RPMI8226 (cell line): ENCODE measurements at regions not wholly inside any gene's neighbourhood (a gene's known extent, or its start where the extent isn't known, plus 50 kb on each side); places are given as distances from the start of the nearest gene placed in this dataset.
"Not testable (repeated sequence)": the region's sequence is repeated elsewhere in the genome, so short reads cannot be mapped to it uniquely, and the experiment has no call there.

ENCODE experiments used
- DNase-seq: peaks from one replicate; pipeline ENCODE4 v3.0.0-alpha.2; 2015

DNA sequence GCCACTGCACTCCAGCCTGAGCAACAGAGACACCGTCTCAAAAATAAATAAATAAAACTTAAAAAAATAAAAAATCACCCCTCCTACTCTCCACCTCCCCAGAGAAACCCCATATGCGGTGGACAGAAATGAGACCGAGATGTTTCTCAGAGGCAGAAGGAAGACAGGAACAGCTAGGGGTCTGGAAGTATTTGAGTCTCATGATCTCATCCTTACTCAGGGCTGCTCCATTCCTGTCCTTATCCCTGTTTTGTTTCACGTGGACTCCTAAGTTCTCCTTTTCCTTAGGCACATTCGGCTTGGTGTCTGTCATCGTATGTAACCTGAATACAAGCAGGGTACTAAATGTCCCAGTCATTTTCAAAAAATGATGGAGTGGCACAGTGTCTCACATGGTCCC is 76.1 kb downstream of the C9orf50 start:
- DNase-seq = no peak

DNA sequence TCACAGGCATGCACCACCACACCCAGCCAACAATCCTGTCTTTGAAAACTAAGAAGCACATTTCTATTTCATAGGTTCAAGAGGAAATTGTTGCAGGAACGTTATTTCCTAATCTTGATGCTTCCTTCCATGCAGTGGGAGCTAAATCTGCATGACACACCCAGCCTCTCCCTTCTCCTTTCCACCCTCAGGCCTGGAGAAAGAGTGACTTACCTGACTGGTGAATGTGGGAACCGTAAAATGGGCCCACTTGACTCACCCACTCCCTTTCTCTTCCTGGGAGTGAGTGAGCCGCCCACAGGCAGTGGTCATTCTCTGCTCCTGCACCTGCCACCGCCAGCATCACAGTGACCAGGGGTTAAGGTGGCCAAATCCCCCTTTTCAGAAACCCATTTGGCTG is 78.2 kb downstream of the C9orf50 start:
- no peak for DNase-seq

DNA sequence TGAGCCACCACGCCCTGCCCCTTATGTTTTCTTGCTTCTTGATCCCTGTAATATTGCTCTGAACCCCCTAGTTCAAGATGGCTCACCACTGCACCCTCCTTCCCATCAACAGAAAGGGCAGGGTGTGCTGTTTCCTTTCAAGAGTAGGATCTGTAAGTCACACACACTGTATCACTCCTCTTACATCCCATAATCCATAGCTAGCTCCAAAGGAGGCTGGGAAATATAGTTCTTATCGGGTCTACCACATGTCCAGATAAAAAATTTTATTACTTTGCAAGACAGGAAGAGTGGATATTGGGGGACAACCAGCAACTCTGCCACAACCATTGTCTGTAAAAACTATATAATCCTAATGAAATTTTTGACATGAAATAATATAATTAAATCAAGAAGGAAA is 79.6 kb downstream of the C9orf50 start:
- no peak for DNase-seq

DNA sequence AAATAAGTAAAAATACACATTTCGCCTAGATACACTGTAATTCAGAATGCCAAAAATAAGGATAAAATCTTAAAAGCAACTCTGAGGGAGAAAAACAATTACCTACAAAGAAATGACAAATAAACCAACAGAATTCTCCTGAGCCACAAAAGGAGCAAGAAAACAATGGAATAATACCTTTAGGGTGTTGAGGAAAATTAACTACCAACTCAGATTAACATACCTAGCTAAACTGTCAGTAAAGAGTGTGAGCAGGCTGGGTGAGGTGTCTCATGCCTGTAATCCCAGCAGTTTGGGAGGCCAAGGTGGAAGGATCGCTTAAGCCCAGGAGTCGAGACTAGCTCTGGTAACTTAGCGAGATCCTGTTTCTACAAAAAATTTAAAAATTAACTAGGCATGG is 81.5 kb downstream of the C9orf50 start:
- no peak for DNase-seq

DNA sequence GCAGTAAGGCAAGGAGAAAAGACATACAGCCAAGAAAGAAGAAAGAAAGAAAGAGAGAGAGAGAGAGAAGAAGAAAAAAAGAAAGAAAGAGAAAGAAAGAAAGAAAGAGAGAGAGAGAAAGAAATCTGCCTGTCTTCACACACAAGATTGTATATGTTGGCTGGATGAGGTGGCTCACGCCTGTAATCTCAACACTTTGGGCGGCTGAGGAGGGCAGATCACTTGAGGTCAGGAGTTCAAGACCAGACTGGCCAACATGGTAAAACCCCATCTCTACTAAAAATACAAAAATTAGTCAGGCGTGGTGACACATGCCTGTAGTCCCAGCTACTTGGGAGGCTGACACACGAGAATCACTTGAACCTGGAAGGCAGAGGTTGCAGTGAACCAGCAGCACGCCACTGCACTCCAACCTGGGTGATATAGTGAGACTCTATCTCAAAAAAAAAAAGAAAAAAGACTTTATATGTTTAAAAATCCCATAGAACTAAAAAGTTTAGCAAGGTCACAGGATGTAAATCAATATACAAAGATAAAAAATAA is 89.0 kb downstream of the C9orf50 start:
- not testable (repeated sequence) for DNase-seq

DNA sequence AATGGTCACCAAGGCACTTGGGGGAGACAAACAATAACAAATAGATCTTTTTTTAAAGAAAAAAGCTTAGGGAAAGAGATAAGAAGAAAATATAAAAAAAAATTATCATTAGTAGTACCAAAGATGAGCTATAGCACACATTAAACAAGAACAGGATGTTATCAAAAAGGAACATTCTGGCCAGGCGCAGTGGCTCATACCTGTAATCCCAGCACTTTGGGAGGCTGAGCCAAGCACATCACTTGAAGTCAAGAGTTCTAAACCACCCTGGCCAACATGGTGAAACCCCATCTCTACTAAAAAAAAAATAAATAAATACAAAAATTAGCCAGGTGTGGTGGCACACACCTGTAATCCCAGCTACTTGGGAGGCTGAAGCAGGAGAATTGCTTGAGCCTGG is 92.9 kb downstream of the C9orf50 start:
- not testable (repeated sequence) for DNase-seq

DNA sequence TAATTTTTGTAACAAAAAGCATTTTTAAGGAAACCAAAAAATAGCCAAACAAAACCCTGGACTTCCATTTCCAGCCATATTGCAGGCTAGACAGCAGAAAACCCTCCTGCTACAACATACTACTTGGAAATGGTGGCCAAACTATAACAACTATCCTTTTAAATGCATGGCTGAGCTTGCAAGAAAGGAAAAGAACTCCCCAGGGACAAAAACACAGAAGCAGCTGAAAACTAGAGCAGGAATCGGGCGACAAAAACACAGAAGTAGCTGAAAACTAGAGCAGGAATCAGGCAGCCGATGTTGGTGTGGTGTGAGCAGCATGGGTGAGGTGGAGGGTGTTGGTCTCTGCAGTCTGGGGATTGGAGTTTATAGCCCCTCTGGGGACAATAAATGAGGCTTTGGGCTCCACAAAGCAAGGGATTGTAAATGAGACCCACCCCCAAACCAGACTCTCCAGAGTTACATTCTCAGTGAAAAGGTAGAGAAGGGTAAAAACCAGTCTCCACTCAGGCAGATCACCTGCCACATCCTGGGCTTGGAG is 95.2 kb downstream of the C9orf50 start:
- DNase-seq = no peak

DNA sequence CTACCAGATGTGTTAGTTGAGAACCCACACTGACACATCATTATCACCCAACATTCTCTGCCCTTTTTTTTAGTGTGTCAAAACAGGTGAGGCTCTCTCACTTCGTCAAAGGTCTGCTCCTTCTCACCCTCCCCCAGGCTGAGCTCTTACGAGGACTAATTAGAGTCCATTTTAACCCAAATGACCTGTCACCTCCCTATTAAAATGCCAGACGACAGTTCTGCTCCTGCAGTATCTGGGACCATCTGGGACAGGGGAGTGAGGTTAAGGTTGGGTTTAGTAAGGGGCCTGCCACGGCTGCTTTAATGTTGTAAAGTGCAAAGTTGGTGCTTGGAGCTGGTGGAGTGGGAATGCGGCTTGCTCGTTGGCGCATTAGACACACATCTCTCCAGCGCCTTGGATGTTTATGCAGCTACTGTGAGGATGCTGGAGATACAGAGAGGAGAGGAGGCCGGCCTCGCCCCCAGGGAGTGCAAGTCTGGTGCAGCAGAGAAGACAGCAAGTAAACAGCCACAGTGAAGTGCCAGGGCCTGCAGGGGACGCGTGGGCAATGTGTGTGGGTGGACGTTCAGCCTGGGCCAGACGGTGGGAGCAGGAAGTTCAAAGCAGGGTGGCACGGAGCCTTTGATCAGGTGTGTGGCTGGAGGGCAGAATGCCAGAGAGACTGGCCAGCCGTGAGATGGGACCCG is 96.2 kb downstream of the C9orf50 start:
- DNase-seq = no peak

DNA sequence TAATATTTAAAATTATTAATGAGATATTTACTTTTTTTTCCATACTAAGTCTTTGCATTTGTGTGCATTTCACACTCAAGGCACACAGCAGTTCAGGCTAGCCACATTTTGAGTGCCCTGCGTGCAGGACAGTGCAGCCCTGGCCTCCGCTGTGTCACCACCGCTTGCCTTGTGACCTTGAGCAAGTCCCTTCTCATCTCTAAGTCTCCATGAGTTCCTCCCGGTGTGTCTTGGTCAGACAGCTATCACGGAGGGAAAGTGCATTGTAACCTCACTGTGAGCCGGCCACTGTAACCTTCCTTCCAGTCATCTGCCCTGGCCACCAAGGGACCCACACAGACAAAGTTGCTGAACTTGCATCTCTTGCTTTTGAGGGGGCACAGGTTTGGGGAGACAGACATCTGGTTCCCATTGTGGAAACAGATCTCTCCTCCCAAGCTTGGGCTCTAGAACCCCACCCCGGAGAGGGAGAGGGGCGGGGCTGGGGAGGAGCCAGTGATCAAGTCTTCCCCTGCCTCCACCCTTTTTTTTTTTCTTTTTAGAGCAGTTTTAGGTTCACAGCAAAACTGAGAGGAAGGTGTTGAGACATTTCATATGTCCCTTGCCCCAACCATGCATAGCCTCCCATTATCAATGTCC is 96.8 kb downstream of the C9orf50 start:
- DNase-seq = no peak

DNA sequence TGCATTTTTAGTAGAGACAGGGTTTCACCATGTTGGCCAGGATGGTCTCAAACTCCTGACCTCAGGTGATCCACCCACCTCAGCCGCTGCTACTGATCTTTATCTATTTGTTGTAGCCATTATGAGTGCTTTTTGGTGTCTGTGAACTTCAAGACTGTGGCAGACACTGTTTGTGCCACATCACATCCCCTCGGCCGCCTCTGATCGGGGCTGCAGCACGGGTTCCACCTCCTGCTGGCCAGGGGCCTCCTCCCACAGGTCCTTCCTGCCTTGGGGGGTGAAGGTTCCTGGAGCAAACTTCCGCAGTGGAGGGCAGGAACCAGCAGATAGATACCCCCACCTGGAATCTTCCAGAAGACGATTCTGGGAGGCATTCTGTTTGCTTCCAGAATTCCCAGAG is 98.5 kb downstream of the C9orf50 start:
- DNase-seq = no peak

DNA sequence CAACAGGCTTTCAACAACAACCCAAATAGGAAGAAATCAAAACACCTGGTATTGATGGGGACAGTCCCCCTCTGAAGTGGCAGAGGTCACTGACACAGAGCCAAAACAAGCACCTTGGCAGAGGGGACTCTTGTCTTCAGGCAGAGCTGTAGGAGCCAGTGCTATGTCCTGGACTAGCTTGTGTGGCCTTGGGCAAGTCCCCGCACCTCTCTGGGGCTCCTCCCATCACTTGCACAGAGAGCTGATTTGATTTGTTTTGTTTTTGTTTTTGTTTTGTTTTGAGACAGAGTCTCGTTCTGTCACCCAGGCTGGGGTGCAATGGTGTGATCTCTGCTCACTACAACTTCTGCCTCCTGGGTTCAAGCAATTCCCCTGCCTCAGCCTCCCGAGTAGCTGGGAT is 100.8 kb downstream of the C9orf50 start:
- DNase-seq = no peak

DNA sequence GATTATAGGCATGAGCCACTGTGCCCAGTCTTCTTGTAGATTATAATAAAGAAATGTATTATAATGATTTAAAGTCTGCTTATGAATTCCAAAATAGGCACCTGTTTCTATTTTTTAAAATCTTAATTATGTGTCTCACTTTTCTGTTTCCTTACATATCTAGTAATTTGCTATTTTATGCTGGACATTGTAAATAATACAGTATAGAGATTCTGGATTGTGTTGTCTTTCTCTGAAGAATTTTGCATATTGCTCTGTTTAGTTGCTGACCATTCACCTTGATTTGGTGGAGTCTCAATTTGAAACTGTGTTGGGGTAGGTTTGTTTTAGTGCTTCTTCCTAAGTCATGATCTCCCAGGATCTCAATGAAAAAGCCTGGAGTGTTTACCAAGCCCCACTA is 102.8 kb downstream of the C9orf50 start:
- DNase-seq = no peak

DNA sequence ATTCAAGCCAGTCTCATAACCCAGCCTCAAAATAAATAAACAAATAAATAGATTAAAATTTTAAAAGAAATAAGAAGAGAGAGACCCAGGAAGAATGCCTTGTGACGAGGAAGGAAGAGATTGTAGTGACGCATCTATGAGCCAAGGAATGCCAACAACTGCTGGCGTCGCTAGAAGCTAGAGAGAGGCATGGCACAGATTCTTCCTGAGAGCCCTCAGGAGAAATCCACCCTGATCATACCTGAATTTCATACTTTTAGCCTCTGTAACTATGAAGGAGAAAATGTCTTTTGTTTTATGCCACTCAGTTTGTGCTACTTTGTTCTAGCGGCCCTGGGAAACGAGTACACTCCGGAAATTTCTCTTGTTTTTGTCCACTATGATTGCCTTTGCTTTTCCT is 103.9 kb downstream of the C9orf50 start:
- no peak for DNase-seq

DNA sequence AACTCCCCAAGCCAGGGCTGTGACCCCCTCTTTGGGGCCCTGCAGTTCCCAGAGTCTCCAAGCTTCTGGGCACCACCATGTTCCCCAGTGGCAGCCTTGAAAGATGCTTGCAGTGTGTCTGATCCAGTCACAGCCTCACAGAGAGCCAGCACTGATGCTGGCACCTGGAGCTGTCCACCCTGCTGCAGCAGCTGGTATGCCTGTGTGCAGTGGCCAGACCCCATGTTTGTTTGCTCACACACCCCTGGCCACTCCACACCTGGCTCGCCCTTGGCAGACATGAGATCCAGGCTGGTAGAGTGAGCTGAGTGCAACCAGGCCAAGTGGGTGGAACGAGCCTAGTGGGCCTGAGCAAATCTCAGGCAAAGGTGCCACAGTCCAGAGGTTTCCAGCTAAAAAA is 106.0 kb downstream of the C9orf50 start:
- no peak for DNase-seq

DNA sequence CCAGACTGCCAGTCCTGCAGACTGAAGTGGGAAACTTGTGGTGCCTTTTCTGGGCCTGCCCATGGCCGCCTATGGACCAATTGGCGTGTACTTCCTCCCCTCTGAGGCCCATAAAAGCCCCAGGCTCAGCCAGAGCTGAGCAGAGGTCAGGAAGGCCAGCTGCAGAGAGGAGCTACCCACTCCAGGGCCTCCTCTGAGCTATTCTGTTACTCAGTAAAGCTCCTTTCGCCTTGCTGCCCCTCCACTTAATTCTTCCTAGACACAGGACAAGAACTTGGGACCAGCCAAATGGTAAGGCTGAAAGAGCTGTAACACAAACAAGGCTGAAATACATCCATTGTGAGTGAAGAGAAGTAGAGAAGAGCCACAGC is 106.4 kb downstream of the C9orf50 start:
- no peak for DNase-seq

DNA sequence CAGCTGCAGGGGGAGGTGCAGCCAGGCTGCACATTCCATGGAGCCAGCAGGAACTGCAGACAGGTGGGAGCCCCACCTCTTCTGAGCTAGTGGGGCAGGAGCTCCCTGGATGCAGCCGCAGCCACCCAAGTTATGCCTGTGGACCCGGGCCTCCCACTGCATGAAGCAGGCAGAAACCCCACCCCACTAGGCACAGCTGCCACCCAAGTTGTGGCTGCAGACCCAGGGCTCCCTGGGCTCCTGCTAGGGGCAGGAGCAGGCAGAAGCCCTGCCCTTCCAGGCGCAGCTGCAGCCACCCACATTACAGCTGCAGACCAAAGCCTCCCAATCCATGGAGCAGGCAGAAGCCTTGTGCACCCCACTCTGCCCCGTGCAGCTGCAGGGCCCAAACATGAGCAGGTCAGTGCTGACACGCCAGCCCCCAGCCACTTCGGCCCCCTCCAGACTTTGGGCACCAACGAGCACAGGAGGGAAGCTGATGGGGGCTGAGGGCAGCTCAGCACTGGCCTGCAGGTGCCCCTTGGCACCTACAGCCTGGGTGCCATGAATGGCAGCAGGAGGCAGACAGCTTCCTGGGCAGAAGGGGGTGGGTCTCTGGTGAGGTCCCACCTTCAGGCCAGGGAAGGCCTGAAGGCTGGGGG is 106.9 kb downstream of the C9orf50 start:
- DNase-seq = no peak

DNA sequence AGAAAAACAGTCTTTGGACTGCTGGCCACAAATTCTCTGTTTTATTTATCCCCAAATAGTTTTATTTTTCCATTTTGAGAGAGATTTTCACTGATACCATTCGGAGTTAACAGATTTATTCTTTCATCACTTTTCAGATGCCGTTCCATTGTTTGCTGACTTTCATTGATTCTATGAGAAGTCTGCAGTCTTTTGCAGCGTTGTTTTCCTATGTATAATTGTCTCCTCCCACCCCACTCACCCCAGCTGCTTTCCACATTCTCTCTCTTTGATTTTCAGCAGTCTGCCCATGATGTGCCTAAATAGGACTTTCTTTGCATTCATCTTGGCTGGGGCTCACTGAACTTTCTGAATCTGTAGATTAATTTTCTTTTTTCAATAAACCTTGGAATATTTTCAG is 107.6 kb downstream of the C9orf50 start:
- DNase-seq = no peak

DNA sequence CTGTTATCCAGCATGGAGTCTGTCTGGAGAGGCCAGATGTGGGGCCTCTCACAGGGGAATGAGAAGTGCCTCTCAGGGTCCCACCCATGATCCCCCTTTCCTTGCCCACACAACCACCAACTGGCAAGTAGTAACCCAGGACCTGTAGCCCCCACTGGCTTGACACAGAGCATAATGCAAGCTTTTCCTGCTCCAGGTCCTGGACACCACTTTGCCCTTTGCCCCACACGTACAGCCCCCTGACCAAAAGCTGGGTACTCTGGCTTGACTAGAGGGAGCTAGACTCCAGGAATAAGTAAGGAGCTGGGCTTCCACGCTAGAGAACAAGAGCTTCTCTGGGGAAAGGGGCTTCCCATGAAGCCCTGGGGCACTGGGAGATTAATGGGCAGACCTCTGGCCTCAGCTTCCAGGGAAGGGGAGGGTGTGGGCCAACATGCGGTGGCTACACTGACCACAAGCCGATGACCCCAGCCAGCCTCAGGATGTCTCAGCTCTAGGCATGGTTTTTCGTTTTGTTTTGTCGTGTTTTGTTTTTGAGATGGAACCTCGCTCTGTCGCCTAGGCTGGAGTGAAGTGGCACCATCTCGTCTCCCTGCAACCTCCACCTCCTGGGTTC is 109.5 kb downstream of the C9orf50 start:
- DNase-seq = no peak

DNA sequence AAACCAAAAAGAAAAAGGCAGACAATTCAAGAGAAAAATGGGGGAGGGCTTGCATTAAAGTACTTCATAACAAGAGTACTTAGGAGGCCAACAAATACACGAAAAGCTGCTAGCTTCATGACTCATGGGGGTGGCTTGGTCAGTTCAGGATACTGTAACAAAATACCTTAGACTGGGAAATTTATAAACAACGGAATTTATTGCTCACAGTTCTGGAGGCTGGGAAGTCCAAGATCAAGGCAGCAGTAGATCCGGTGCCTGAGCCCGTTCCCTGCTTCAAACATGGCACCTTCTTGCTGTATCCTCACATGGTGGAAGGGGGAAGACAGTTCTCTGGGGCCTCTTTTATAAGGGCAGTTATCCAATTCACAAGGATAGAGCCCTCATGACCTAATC is 111.4 kb downstream of the C9orf50 start:
- no peak for DNase-seq

DNA sequence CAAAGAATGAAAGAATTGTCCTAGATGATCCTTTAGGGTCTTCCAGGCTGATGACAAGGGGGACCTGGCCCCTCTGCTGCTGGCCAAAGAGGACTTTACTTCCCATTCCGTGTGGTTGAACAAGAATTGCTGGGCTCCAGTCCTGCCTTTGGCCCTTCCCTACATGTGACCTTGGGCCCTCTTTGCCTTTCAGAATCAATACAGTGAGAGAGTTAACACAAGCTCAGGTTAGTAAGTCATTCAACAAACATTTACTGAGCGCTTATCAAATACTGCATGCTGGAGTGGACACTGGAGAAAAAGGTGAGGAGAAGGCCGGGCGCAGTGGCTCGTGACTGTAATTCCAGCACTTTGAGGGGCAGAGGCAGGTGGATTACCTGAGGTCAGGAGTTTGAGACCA is 113.1 kb downstream of the C9orf50 start:
- DNase-seq = no peak

DNA sequence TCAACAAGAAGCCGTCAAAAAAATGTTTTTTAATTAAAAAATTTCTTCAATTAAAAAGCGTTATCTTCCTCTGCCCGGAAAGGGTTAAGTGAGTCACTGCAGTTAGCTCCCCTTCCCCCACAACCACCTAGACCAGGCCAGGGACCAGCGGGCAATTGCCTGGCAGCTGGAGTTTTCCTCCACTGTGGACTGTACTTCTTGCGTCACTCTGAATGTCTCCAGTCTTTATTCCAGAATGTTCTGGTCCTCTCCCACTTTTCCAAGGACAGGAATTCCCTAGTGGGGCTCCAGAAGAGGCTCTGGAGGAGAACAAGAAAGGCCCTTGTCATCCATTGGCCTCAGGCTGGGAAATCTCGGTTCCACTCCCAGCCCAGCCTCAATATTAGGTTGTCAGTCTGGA is 114.0 kb downstream of the C9orf50 start:
- no peak for DNase-seq

DNA sequence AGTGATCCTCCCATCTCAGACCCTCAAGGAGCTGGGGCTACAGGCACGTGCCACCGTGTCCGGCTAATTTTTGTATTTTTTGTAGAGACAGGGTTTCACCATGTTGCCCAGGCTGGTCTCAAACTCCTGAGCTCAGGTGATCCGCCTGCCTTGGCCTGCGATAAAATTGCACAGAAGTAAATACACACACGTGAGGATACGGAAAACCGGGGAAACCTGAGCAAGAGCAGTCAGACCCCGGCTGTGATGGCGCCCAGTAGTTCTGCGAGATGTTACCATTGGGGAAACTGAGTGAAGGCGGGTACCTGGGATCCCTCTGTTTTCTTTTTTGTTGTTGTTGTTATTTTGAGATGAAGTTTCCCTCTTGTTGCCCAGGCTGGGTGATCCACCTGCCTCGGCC is 114.9 kb downstream of the C9orf50 start:
- DNase-seq = no peak

DNA sequence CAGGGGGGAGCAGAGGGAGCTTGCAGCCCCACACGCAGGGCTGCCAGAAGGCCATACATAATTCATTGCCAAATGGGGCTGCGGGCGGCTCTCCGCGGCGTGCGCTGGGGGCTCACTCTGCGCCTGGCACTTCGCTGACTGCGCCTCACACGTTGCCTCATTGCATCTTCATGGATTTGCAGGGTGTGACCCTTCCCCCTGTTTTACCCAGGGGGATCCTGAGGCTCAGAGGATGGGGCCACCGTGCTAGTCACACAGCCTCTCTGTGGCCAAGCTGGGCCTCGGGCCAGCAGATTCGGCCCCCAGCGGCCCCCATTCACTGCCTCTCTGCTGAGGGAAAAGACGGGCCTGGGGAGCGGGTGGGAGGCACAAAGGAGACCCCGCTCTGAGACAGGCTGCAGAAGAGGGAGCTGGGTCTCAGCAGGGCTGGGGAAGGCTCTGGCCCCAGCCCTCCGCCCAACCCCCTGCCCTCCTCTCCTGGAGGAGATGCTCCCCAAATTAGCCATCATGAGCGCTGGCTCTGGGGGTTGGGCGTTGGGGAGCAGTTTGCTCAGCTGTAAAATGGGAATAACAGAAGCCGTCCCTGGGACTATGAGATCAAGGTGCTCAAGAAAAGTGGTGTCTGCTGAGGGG is 115.5 kb downstream of the C9orf50 start:
- DNase-seq = no peak
